Ovary (tissue), 7 donors: ENCODE measurements at regions not wholly inside any gene's neighbourhood (a gene's known extent, or its start where the extent isn't known, plus 50 kb on each side); places are given as distances from the start of the nearest gene placed in this dataset.

Experiments used
- DNase-seq, 5 donors: peaks; one replicate each; pipeline ENCODE4 v3.0.0-alpha.2; 2019 to 2020
- H3K27ac ChIP-seq, 2 donors: fragments of 200-600 bp; one replicate each; pipeline versions ENCODE4 v1.5.1 to v1.8.0; 2019 to 2022
- H3K27me3 ChIP-seq: fragments of 200-600 bp; one replicate; pipeline ENCODE4 v1.8.0; 2022
- H3K36me3 ChIP-seq: fragments of 200-600 bp; sonication (generic); one replicate; pipeline ENCODE4 v1.5.1; 2019
- H3K4me1 ChIP-seq: one replicate; pipeline ENCODE4 v1.8.1; 2013; ENCODE audit warnings: mild to moderate bottlenecking, moderate library complexity; ENCODE audit not compliant: insufficient read depth
- H3K4me3 ChIP-seq: fragments of 200-600 bp; sonication (generic); one replicate; pipeline ENCODE4 v1.5.1; 2017
- H3K9me3 ChIP-seq, 2 donors: fragments of 200-600 bp in 1 of 2; sonication (generic) in 1 of 2; one replicate each; pipeline versions ENCODE4 v1.5.1 to v1.8.1; 2013 to 2019; ENCODE audit warnings: mild to moderate bottlenecking in 1 of 2, moderate library complexity in 1 of 2
- EP300 ChIP-seq: sonication (generic); formaldehyde crosslinking; IDR thresholded peaks from one replicate; pipeline ENCODE4 v1.6.1; 2017; ENCODE audit warnings: antibody characterized with exemption
- POLR2A ChIP-seq: fragments of 450-650 bp; IDR thresholded peaks from one replicate; pipeline ENCODE4 v1.6.1; 2017; ENCODE audit warnings: antibody characterized with exemption, mild to moderate bottlenecking, moderate library complexity
- WGBS, 3 donors: extraction: QIAGEN DNeasy Blood & Tissue Kit in 1 of 3; methylation state at CpG; one replicate each; pipeline versions ENCODE4 v1.1.5 to v1.1.7; 2013 to 2017; 5-methylcytosine and 5-hydroxymethylcytosine counted together
- intact Hi-C, 4 donors: fragments of 100-400 bp; cut with DNase I; formaldehyde crosslinking; loops; one replicate each; pipeline versions ENCODE4 v1.11.0 to v1.15.1; 2022 to 2023
- TF ChIP-seq, protein P1 (sequence below), 3 donors: fragments of 450-650 bp in 2 of 3; fragments of 200-600 bp in 1 of 3; IDR thresholded peaks; one replicate each; pipeline versions ENCODE4 v1.5.1 to v1.8.0; 2016 to 2022; ENCODE audit warnings: antibody characterized with exemption in 3 of 3, mild to moderate bottlenecking in 1 of 3
- donor health status: DM: no; HTN: no; CAD: no; lungs with moderate emphysema.
- donor health status: DM: no; HTN: no; CAD: no.
- donor health status: Bipolar disorder and iron deficiency.
- donor health status: DM: no; HTN: no; CAD: no.
- donor health status: DM: yes; HTN: yes; CAD: no.

DNA sequence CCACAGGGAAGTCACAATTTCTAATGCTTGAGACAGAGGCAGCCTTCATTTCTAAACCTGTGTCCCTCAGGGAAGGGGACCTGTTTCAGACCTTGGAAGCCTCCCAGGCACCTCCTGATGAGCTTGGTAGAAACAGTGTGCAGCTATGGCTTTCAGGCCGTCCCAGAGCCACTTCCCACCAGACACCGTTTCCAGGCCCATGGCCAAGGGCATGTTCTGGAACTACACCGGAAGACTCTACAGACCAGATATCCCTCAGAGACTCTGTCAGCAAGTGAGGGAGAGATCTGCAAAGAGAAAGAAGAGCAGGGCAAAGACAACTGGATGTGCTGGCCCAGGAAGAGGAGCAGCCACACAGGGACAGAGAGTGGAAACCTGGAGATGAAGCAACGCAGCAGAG, 82.2 kb upstream of the HSPA9 start:
- Histone ChIP-seq H3K27me3 (no peaks in the 10 kb centered on the region), H3K27ac (no peak overlapping the region), H3K4me1 (no peaks in the 10 kb centered on the region), H3K36me3 (no peaks in the 10 kb centered on the region), H3K4me3 (no peak overlapping the region), H3K9me3 (no peaks in the 10 kb centered on the region)
- WGBS, 3 donors, result 82 to 97% (median 82%) methylated on average over 4 of the region's 4 CpGs
- TF ChIP-seq, protein P1, sequence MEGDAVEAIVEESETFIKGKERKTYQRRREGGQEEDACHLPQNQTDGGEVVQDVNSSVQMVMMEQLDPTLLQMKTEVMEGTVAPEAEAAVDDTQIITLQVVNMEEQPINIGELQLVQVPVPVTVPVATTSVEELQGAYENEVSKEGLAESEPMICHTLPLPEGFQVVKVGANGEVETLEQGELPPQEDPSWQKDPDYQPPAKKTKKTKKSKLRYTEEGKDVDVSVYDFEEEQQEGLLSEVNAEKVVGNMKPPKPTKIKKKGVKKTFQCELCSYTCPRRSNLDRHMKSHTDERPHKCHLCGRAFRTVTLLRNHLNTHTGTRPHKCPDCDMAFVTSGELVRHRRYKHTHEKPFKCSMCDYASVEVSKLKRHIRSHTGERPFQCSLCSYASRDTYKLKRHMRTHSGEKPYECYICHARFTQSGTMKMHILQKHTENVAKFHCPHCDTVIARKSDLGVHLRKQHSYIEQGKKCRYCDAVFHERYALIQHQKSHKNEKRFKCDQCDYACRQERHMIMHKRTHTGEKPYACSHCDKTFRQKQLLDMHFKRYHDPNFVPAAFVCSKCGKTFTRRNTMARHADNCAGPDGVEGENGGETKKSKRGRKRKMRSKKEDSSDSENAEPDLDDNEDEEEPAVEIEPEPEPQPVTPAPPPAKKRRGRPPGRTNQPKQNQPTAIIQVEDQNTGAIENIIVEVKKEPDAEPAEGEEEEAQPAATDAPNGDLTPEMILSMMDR (IDR thresholded peaks at IDR 0.05), result no peak
- TF ChIP-seq EP300 (no peak), POLR2A (no peak)
- no peak for DNase-seq
- intact Hi-C loops, result no loop called here

DNA sequence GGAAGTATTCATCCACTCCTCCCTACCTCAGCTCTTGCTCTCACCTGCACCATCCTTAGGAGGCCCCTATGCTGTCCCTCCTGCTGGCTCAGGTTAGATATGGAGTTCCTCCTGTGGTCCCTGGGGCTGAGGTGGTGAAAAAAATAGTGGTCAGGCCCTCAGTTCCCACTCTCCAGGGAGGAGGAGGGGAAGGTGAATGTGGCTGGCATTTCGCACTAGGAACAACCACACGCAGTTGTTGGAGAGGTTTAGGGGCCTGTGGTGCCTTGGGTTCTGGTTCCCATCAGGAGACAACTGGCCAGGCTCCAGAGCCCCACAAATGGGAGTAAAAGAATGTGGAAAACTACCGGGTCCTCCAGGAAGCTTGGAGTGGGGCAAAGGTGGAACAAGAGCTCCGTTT, 81.7 kb upstream of the HSPA9 start:
- Histone ChIP-seq H3K27me3 (no peaks in the 10 kb centered on the region), H3K36me3 (no peaks in the 10 kb centered on the region), H3K27ac (no peak overlapping the region), H3K4me3 (no peak overlapping the region), H3K4me1 (no peaks in the 10 kb centered on the region), H3K9me3 (no peaks in the 10 kb centered on the region)
- TF ChIP-seq, protein P1 (IDR thresholded peaks at IDR 0.05), result no peak
- no peak for TF ChIP-seq EP300
- no peak for TF ChIP-seq POLR2A
- peak in 1 of 5 donors; percentile 11 for DNase-seq
- WGBS, 3 donors, result 65 to 77% (median 76%) methylated on average over 4 of the region's 4 CpGs
- intact Hi-C loops, result no loop called here

DNA sequence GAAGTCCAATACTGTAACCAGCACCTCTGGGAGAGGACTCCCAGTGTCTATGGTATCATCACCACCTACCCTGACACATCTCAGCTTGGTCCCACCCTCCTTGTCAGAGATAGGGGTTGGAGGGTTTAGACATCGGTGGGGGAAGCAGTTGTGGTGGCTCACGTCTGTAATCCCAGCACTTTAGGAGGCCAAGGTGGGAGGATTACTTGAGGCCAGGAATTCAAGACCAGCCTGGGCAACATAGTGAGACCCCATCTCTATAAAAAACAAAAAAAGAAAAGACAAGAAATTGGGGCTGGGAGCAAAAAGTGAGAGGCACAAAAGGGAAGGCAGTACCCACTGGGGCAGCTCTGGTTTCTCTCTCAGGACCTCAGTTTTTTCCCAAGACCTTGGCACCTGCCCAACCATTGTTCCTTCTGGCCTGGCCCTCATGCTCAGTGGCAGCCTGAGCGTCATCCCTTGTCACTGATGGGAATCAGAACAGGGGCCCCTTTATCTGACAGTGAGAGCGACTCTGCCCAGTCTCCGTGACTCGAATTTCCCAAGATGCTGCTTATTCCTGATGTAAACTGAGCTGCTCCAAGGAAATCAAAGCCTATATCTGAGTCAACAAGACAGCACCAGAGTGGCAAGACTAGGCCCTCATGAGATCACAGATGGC, 80.5 kb upstream of the HSPA9 start:
- Histone ChIP-seq H3K36me3 (no peaks in the 10 kb centered on the region), H3K27ac (no peak overlapping the region), H3K27me3 (no peaks in the 10 kb centered on the region), H3K4me1 (no peaks in the 10 kb centered on the region), H3K9me3 (no peaks in the 10 kb centered on the region), H3K4me3 (no peak overlapping the region)
- TF ChIP-seq POLR2A (no peak), EP300 (no peak)
- TF ChIP-seq, protein P1 (IDR thresholded peaks at IDR 0.05), result no peak
- DNase-seq, result no peak
- WGBS, 3 donors, result 87 to 93% (median 92%) methylated on average over 6 of the region's 6 CpGs
- intact Hi-C loops, result no loop called here

DNA sequence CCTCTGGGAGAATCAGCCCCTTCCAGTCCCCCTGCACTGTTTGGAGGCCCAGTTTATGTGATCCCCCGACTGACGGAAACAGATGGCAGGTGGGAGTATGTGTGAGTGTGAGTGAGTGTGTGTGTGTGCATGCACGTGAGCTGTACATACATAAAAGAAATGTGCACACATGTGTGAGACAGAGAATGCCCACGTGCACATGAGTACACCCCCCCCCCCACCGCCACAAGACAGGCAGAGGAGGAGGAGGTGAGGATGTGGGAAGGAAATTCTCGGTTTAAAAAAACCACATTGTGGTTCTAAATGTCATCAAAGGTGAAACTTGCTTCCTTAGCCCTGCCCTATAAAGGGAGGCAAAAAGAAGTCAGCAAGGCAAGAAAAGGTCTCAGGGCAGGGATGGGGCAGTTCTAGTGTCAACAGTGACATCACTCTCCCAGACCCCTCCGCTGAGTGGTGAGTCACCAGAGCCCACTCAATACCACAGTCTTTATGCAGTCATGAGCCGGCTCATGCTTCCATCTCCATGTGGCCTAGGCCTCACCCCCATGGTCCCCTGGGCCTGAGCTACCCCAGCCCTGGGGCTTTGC, 79.2 kb upstream of the HSPA9 start:
- H3K36me3 ChIP-seq, result no peaks in the 10 kb centered on the region
- no peaks in the 10 kb centered on the region for H3K9me3 ChIP-seq
- TF ChIP-seq, protein P1 (IDR thresholded peaks at IDR 0.05), result no peak
- no peak for TF ChIP-seq EP300
- TF ChIP-seq POLR2A, result no peak
- WGBS, 3 donors, result 53 to 58% (median 55%) methylated on average over 8 of the region's 8 CpGs
- H3K4me3 ChIP-seq, result no peak overlapping the region
- no peak overlapping the region for H3K27ac ChIP-seq
- intact Hi-C loops, result no loop called here
- no peaks in the 10 kb centered on the region for H3K4me1 ChIP-seq
- no peak for DNase-seq
- no peaks in the 10 kb centered on the region for H3K27me3 ChIP-seq
